Daoy (cell line): ENCODE measurements at regions not wholly inside any gene's neighbourhood (a gene's known extent, or its start where the extent isn't known, plus 50 kb on each side); places are given as distances from the start of the nearest gene placed in this dataset.
"Not testable (repeated sequence)": the region's sequence is repeated elsewhere in the genome, so short reads cannot be mapped to it uniquely, and the experiment has no call there.

Source experiments
- DNase-seq: peaks from one replicate; pipeline ENCODE4 v3.0.0-alpha.2; 2015; ENCODE audit warnings: low read depth

GRCh38 chr2:192558637-192559036 lies 363.9 kb upstream of the TMEFF2 start:
- no peak for DNase-seq

DNA sequence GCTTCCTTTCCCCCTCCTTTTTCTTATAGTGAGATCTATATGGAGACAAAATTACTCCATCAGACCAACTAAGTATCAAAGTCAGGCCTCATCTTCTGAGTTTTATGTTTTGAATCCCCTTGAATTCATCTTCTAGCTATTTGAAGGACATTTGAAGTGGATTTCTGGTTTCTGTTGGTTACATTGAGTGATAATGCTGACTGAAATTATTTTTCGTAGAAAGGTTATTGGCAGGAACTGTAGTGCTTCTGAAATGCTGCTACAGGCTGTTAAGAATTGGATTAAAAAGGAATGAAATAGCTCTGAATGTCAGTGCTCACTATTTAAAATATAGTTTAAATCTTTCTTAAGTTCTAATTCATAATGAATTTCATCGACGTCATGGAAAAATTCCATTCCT lies 361.0 kb upstream of the TMEFF2 start:
- no peak for DNase-seq

DNA sequence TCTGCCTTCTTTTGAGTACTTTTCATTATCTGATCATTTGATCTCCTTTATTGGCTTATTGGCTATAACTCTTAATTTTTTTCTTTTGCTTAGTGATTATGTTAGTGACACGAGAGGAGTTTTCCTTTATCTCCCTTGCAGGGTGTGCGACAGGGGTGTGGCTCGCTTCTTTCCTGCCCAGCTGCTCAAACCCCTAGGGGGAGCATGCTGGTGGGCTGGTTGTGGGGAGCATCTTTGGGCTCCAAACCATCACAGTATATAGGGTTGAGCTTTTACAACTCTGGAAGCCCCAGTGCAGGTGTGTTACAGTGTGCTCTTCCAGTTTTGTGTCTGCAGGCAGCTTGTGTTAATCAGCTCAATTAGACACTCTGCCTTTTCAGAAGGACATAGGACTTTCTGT lies 357.0 kb upstream of the TMEFF2 start:
- no peak for DNase-seq

DNA sequence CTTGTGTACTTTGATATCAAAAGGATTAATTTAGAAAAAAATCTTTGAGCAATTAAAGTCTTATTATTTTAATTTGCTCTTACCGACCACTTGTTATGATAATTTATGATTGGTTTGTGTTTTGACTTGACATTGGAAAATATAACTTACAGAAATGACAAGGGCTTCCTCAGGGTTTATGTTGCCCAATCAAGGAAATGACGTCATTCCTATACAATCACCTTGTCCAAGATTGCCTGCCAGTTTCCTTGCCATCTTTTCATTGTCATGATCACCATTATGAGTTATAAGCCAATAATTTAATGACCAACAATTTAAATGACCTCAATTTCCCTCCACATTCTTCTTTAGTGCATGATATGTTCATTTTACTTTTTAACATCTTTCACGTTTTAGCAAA lies 351.8 kb upstream of the TMEFF2 start:
- DNase-seq, result no peak

DNA sequence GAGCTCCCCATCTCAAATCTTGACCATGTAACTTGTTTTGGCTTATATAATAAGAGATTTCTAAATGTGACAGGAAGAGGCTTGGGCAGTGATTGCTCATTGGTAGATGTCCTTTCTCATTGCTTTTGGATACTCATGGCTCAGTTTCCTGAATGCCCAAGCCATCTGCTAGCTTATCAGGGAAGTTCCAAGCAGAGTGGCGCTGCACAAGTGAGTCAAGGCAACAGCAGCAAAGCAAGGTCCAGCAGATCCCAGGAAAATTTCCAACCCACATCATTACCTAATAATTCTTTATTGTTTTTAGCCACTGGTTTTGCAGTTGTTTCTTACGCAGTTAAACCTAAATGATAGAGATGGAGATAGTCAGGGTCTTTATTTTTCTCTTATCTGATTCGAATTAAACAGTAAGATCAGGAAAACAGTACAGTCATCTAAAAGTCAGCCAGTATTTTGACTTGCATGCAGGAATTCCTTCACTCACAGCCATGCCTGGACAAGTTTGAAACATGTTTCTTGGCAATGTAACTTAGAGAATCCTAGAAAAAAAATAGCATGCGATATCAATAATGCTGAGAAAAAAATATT lies 349.7 kb upstream of the TMEFF2 start:
- no peak for DNase-seq

DNA sequence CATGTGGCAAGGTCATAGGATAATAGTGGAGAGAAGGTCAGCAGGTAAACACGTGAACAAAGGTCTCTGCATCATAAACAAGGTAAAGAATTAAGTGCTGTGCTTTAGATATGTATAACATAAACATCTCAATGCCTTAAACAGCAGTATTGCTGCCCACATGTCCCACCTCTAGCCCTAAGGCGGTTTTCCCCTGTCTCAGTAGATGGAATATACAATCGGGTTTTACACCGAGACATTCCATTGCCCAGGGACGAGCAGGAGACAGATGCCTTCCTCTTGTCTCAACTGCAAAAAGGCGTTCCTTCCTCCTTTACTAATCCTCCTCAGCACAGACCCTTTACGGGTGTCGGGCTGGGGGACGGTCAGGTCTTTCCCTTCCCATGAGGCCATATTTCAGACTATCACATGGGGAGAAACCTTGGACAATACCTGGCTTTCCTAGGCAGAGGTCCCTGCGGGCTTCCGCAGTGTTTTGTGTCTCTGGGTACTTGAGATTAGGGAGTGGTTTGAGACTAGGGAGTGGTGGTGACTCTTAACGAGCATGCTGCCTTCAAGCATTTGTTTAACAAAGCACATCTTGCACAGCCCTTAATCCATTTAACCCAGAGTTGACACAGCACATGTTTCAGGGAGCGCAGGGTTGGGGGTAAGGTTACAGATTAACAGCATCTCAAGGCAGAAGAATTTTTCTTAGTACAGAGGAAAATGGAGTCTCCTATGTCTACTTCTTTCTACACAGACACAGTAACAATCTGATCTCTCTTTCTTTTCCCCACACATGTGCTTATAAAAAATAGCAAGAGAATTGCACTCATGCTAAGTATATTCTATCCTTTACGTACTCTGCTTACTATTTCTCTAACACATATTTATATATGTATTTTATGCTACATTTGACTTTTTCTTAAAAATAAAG lies 347.7 kb upstream of the TMEFF2 start:
- not testable (repeated sequence) for DNase-seq

GRCh38 chr2:192539306-192539705 lies 344.6 kb upstream of the TMEFF2 start:
- no peak for DNase-seq

GRCh38 chr2:192536922-192537624 lies 342.3 kb upstream of the TMEFF2 start:
- DNase-seq, result no peak

GRCh38 chr2:192535956-192536921 lies 341.5 kb upstream of the TMEFF2 start:
- DNase-seq, result no peak

DNA sequence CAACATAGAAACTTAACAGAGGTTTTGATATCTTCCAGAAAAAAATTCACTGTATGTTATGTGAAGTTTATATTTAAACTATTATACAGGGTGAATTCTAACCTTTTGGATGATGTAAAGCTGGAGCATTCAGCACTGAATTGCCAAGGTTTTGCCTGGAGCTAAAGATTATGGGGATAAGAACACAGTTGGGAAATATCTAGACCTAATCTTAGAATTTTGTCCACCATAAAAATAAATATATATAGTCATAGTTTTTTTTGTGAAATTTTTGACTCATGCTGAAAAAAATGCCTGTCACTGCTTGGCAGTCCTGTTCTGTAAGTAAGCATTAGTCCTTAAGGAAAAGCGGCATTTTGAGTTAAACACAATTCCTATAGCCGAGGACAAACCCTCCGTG lies 339.3 kb upstream of the TMEFF2 start:
- no peak for DNase-seq

- DNase-seq, result not testable (repeated sequence)
These were observed 330.0 kb upstream of the TMEFF2 start for GRCh38 chr2:192524642-192525251.

DNA sequence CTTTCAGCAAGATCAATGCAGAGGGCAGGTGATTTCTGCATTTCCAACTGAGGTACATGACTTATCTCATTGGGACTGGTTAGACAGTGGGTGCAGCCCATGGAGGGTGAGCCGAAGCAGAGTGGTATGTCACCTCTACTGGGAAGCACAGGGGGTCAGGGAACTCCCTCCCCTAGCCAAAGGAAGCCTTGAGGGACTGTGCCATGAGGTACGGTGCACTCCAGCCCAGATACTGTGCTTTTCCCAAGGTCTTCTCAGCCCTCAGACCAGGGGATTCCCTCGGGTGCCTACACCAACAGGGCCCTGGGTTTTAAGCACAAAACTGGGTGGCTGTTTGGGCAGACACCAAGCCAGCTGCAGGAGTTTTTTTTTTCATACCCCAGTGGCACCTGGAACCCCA lies 329.5 kb upstream of the TMEFF2 start:
- DNase-seq, result not testable (repeated sequence)

DNA sequence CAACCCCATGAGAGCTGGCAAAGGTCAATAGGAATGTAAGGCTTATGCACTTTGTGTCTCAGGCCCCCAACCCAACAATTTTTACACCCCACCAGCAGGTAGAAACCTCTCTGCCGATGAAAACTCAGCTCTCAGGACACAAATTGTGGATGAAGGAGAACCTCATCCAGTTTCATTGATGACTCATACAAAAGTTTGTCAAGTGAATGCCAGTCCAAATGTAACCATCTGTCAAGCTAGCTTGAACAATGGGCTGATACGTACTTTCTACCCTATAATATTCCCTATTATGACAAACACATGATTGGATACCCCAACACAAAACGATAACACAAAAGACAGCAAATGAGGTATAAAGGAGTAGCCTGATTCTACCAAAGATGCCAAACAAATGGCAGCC lies 321.2 kb upstream of the TMEFF2 start:
- no peak for DNase-seq

GRCh38 chr2:192513575-192513974 lies 318.8 kb upstream of the TMEFF2 start:
- DNase-seq, result no peak

GRCh38 chr2:192507836-192508450 lies 313.2 kb upstream of the TMEFF2 start:
- DNase-seq, result not testable (repeated sequence)

- peak; percentile 23 for DNase-seq
These were observed 305.9 kb upstream of the TMEFF2 start for GRCh38 chr2:192500550-192501200.

- DNase-seq, result no peak
These were observed 304.7 kb upstream of the TMEFF2 start for GRCh38 chr2:192499476-192499875.

DNA sequence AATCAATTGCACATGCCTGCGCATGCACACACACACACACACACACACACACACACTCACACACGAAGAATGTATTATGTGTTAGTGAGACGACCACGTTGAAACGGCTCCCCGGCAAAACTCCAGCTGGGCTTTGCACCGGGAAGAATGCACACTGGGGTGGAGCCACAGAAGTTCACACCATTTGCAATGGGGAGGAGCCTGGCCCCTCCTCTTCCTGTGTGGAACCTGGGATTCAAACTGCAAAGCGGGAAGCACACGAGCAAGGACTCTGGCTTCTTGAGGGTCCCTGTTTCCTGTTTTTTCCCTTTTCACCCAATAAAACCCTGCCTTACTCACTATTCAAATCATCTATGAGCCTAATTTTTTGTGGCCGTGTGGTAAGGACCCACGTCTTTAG lies 304.0 kb upstream of the TMEFF2 start:
- no peak for DNase-seq

DNA sequence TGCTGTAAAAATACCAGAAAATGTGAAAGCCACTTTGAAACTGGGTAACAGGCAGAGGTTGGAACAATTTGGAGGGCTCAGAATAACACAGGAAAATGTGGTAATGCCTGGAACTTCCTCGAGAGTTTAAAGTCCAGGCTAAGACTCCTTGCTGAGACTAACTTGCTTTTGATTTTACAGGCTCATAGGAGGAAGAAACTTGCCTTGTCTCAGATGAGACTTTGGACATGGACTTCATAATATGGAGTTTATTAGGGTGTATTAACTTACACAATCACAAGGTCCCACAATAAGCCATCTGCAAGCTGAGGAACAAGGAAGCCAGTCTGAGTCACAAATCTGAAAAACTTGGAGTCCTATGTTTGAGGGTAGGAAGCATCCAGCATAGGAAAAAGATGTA lies 293.4 kb upstream of the TMEFF2 start:
- DNase-seq, result not testable (repeated sequence)

DNA sequence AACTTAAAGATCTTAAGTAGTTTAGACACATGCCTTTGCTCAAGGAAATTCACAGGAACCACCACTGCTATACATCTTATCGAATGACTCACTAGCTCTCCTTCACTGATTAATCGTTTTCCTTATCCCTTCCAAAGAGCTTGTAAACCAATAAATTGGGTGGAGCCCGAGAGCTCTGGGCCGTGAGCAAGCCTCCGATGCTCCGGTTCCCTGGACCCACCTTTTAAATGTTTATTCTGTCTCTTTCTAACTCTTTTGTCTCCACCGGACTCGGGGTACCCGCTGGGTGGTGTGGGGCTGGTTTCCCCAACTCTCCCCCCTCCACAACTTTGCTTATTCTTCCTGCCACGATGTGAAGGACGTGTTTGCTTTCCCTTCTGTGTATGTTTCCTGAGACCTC lies 292.9 kb upstream of the TMEFF2 start:
- DNase-seq, result no peak
